A549 (cell line): ENCODE measurements at regions not wholly inside any gene's neighbourhood (a gene's known extent, or its start where the extent isn't known, plus 50 kb on each side); places are given as distances from the start of the nearest gene placed in this dataset.

Experiments
- CTCF ChIP-seq: fragments of >200 bp; sonication (Bioruptor Twin); formaldehyde crosslinking; IDR thresholded peaks from 3 replicates; pipeline ENCODE4 v1.5.1; 2016
- GATA3 ChIP-seq: IDR thresholded peaks from 2 replicates; pipeline ENCODE4 v1.6.1; 2012; ENCODE audit warnings: borderline replicate concordance
- HDAC2 ChIP-seq: fragments of 200-600 bp; sonication (generic); IDR thresholded peaks from 2 replicates; pipeline ENCODE4 v1.6.1; 2016
- KDM1A ChIP-seq: fragments of 200-600 bp; sonication (generic); IDR thresholded peaks from 2 replicates; pipeline ENCODE4 v1.6.1; 2016; ENCODE audit warnings: low read depth, mild to moderate bottlenecking
- MAX ChIP-seq: IDR thresholded peaks from 2 replicates; pipeline ENCODE4 v1.6.1; 2012
- POLR2A ChIP-seq: IDR thresholded peaks from 2 replicates; pipeline ENCODE4 v1.6.1; 2012; ENCODE audit warnings: mild to moderate bottlenecking, low read length
- RAD21 ChIP-seq, 2 experiments: fragments of >200 bp in 1 of 2; sonication (Bioruptor Twin) in 1 of 2; formaldehyde crosslinking in 1 of 2; IDR thresholded peaks in 1 of 2; conservative IDR thresholded peaks in 1 of 2; 2 replicates in 1 of 2; 3 replicates in 1 of 2; pipeline ENCODE4 v1.6.1; 2012 to 2018; ENCODE audit warnings: inconsistent platforms in 1 of 2
- REST ChIP-seq: fragments of 200-600 bp; sonication (generic); IDR thresholded peaks from 2 replicates; pipeline ENCODE4 v1.6.1; 2016; ENCODE audit warnings: antibody characterized with exemption, mild to moderate bottlenecking, moderate library complexity
- USF2 ChIP-seq: fragments of 450-650 bp; IDR thresholded peaks from 2 replicates; pipeline ENCODE4 v1.6.1; 2014; ENCODE audit warnings: antibody characterized with exemption
- ZSCAN20 ChIP-seq: fragments of 250-450 bp; sonication (Bioruptor Pico); IDR thresholded peaks from 2 replicates; pipeline ENCODE4 v1.8.0; 2022; ENCODE audit warnings: mild to moderate bottlenecking, moderate library complexity

GRCh38 chr13:31882794-31883193 is 143.5 kb downstream of the RXFP2 start:
- no peak for TF ChIP-seq RAD21 (conservative IDR thresholded peaks at IDR 0.05 in 1 of 2, IDR thresholded peaks at IDR 0.05 in 1 of 2)
- TF ChIP-seq POLR2A, result no peak
- no peak for TF ChIP-seq USF2
- TF ChIP-seq CTCF, result no peak
- TF ChIP-seq ZSCAN20 (CRISPR knock-in tag), result no peak
- no peak for TF ChIP-seq HDAC2
- TF ChIP-seq MAX, result no peak
- TF ChIP-seq GATA3, result no peak
- TF ChIP-seq KDM1A, result no peak
- TF ChIP-seq REST, result no peak
